K562 (cell line): ENCODE measurements at regions not wholly inside any gene's neighbourhood (a gene's known extent, or its start where the extent isn't known, plus 50 kb on each side); places are given as distances from the start of the nearest gene placed in this dataset.

ENCODE experiments used
- ATAC-seq: fragments of 200-7000 bp; cut with Tn5 transposase; 3 replicates; pipeline ENCODE4 v1.9.1; 2020; ENCODE audit warnings: moderate library complexity
- BruUV-seq: library from RNA; stranded (reverse); fragments of 400-500 nt; replicated peaks from 2 replicates; lab custom pipeline; 2021; lab: Mats Ljungman, UMichigan
- CTCF ChIA-PET: fragments of 300-600 bp; formaldehyde crosslinking; extraction: SDS; loops from one replicate; lab custom pipeline; 2021; ENCODE audit warnings: low intra/inter-chr PET ratio; lab: Yijun Ruan, JAX
- POLR2A ChIA-PET: fragments of 300-600, 350-650 bp; sonication (Branson Sonifier 250); formaldehyde crosslinking; extraction: SDS; loops from one replicate; lab custom pipeline; 2021; ENCODE audit warnings: antibody characterized with exemption, inconsistent platforms; lab: Yijun Ruan, JAX
- DNase-seq, 4 experiments: peaks; one replicate each; pipeline versions ENCODE4 v3.0.0 to v3.0.0-alpha.2; 2011 to 2018; ENCODE audit warnings: low spot score in 3 of 4, mixed read lengths in 3 of 4; ENCODE audit errors: extremely low read depth in 1 of 4
- FAIRE-seq: peaks from 2 replicates; lab custom pipeline; 2011; peaks lifted over from hg19 to GRCh38; lab: Jason Lieb, UNC
- H2AFZ ChIP-seq: 2 replicates; pipeline ENCODE4 v1.6.0; 2011; ENCODE audit warnings: low read depth, low read length, control low read depth, inconsistent platforms
- H3K27ac ChIP-seq: fragments of 200-600 bp; 3 replicates; pipeline ENCODE4 v1.8.0; 2011; ENCODE audit warnings: low read depth, mild to moderate bottlenecking, control low read depth, inconsistent platforms, low read length, moderate library complexity, mixed read lengths; ENCODE audit errors: extremely low read depth
- H3K27me3 ChIP-seq, 2 experiments: fragments of 300-600 bp in 1 of 2; 2 replicates in 1 of 2; 3 replicates in 1 of 2; pipeline versions ENCODE4 v1.6.0 to v1.8.0; 2011; ENCODE audit warnings: inconsistent platforms in 2 of 2, low read length in 2 of 2, mild to moderate bottlenecking in 1 of 2, mixed read lengths in 1 of 2, moderate library complexity in 1 of 2; ENCODE audit not compliant: control insufficient read depth in 2 of 2, insufficient read depth in 2 of 2
- H3K36me3 ChIP-seq: fragments of 300-600 bp; 3 replicates; pipeline ENCODE4 v1.8.0; 2011; ENCODE audit warnings: mild to moderate bottlenecking, low read length, inconsistent platforms; ENCODE audit not compliant: control insufficient read depth, insufficient read depth
- H3K4me1 ChIP-seq, 2 experiments: fragments of 200-600 bp in 1 of 2; replicated peaks in 1 of 2; 2 replicates in 1 of 2; 3 replicates in 1 of 2; pipeline versions ENCODE4 v1.5.1 to v1.8.0; 2011; ENCODE audit warnings: inconsistent platforms in 2 of 2, low read length in 2 of 2, mild to moderate bottlenecking in 1 of 2, mixed read lengths in 1 of 2, moderate library complexity in 1 of 2; ENCODE audit not compliant: control insufficient read depth in 2 of 2, insufficient read depth in 2 of 2
- H3K4me2 ChIP-seq: 2 replicates; pipeline ENCODE4 v1.6.1; 2011; ENCODE audit warnings: low read length, control low read depth, inconsistent platforms, mixed read lengths; ENCODE audit not compliant: insufficient read depth
- H3K4me3 ChIP-seq: fragments of 200-600 bp; sonication (generic), shearing (Covaris generic); 2 replicates; pipeline ENCODE4 v1.5.1; 2016; ENCODE audit warnings: control low read depth, inconsistent platforms
- H3K79me2 ChIP-seq: fragments of 200-600 bp; 3 replicates; pipeline ENCODE4 v1.8.0; 2011; ENCODE audit warnings: low read length, inconsistent platforms; ENCODE audit not compliant: control insufficient read depth, insufficient read depth
- H3K9ac ChIP-seq, 2 experiments: 2 replicates each; pipeline versions ENCODE4 v1.6.0 to v1.6.1; 2011; ENCODE audit warnings: low read depth in 2 of 2, low read length in 2 of 2, control low read depth in 1 of 2, inconsistent platforms in 1 of 2, mild to moderate bottlenecking in 1 of 2, mixed read lengths in 1 of 2; ENCODE audit not compliant: insufficient read depth in 1 of 2
- H3K9me1 ChIP-seq: one replicate; pipeline ENCODE4 v1.6.0; 2011; ENCODE audit warnings: inconsistent platforms, mild to moderate bottlenecking, low read length, moderate library complexity; ENCODE audit not compliant: control insufficient read depth, insufficient read depth
- H3K9me3 ChIP-seq: replicated peaks from 2 replicates; pipeline ENCODE4 v1.5.1; 2011; ENCODE audit warnings: low read depth, low read length, inconsistent platforms; ENCODE audit not compliant: control insufficient read depth, insufficient read depth
- H4K20me1 ChIP-seq: replicated peaks from 2 replicates; pipeline ENCODE4 v1.6.1; 2011; ENCODE audit warnings: low read length, inconsistent platforms, mixed read lengths; ENCODE audit not compliant: control insufficient read depth, insufficient read depth
- POLR2G ChIP-seq: fragments of 200-400 bp; formaldehyde crosslinking; IDR thresholded peaks from 2 replicates; pipeline ENCODE4 v1.6.1; 2017; ENCODE audit warnings: low read depth, mild to moderate bottlenecking, antibody characterized with exemption, low read length, moderate library complexity
- SP2 ChIP-seq: IDR thresholded peaks from 2 replicates; pipeline ENCODE4 v1.6.1; 2011; ENCODE audit warnings: mild to moderate bottlenecking, low read depth, low read length, moderate library complexity; ENCODE audit not compliant: poor library complexity, severe bottlenecking; ENCODE audit errors: extremely low read depth
- YY1 ChIP-seq, 3 experiments: IDR thresholded peaks; 2 replicates each; pipeline ENCODE4 v1.6.1; 2011; ENCODE audit warnings: low read length in 2 of 3, mild to moderate bottlenecking in 2 of 3, moderate library complexity in 2 of 3, borderline replicate concordance in 1 of 3, control low read depth in 1 of 3, low read depth in 1 of 3; ENCODE audit not compliant: insufficient read depth in 3 of 3, insufficient replicate concordance in 2 of 3, control insufficient read depth in 1 of 3, insufficient read length in 1 of 3; ENCODE audit errors: extremely low read depth in 1 of 3
- ZNF217 ChIP-seq: sonication (generic); formaldehyde crosslinking; IDR thresholded peaks from 2 replicates; pipeline ENCODE4 v1.8.0; 2022; ENCODE audit warnings: mild to moderate bottlenecking, missing genetic modification reagents
- ZNF408 ChIP-seq: fragments of 250-450 bp; sonication (Bioruptor Pico); IDR thresholded peaks from 2 replicates; pipeline ENCODE4 v1.4.0; 2020; ENCODE audit warnings: low read depth, mild to moderate bottlenecking, moderate library complexity
- ZNF778 ChIP-seq: fragments of 450-650 bp; formaldehyde crosslinking; IDR thresholded peaks from 2 replicates; pipeline ENCODE4 v1.4.0; 2020; ENCODE audit warnings: mild to moderate bottlenecking, moderate library complexity
- WGBS: fragments of 100-300 bp; shearing (Covaris generic); methylation state at CpG from one replicate; pipeline ENCODE4 v1.1.6; 2016; ENCODE audit warnings: low coverage, mixed read lengths; ENCODE audit not compliant: insufficient coverage; ENCODE audit errors: missing lambda C conversion rate; 5-methylcytosine and 5-hydroxymethylcytosine counted together
- in situ Hi-C: fragments of 300-500 bp; cut with MboI; formaldehyde crosslinking; loops from 4 replicates; pipeline ENCODE4 v1.15.0; 2018; ENCODE audit warnings: inconsistent platforms, mixed read lengths
- intact Hi-C: fragments of 100-400 bp; cut with micrococcal nuclease; formaldehyde crosslinking; loops from 2 replicates; pipeline ENCODE4 v1.14.2; 2022
- TF ChIP-seq, protein P1 (sequence below), 2 experiments: fragments of 450-650 bp; conservative IDR thresholded peaks; 2 replicates each; pipeline ENCODE4 v1.6.1; 2017; ENCODE audit warnings: mild to moderate bottlenecking in 2 of 2, moderate library complexity in 2 of 2
- TF ChIP-seq, protein P2 (sequence below), 2 experiments: fragments of 200-800 bp in 1 of 2; sonication (Bioruptor generic) in 1 of 2; sonication (generic) in 1 of 2; formaldehyde crosslinking in 1 of 2; IDR thresholded peaks in 1 of 2; conservative IDR thresholded peaks in 1 of 2; 2 replicates each; pipeline versions ENCODE4 v1.5.0 to v1.6.1; 2016 to 2020; ENCODE audit warnings: missing compliant biosample characterization in 1 of 2, missing genetic modification characterization in 1 of 2, missing genetic modification reagents in 1 of 2
- TF ChIP-seq, protein P3 (sequence below): fragments of 450-650 bp; IDR thresholded peaks from 2 replicates; pipeline ENCODE4 v1.6.1; 2016; ENCODE audit warnings: low read depth

DNA sequence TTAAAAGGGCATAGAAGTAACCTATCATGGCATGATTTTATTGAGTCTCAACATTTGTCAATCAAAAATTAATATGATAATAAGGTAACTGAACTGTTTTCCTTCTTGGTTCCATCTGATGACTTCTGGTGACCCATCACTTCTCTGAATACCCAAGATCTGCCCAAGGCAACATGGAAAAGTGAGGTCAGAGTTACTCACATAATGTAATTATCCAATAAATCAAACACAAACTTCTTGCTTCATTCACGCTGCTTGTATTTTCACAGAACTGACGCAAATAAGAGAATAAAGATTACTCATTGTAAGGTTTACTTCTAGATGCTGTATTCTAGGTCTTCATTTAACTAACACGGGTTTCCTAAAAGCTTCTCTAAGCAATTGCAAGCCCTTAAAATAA lies 361.6 kb downstream of the RBM26 start (continued):
- TF ChIP-seq, protein P1, sequence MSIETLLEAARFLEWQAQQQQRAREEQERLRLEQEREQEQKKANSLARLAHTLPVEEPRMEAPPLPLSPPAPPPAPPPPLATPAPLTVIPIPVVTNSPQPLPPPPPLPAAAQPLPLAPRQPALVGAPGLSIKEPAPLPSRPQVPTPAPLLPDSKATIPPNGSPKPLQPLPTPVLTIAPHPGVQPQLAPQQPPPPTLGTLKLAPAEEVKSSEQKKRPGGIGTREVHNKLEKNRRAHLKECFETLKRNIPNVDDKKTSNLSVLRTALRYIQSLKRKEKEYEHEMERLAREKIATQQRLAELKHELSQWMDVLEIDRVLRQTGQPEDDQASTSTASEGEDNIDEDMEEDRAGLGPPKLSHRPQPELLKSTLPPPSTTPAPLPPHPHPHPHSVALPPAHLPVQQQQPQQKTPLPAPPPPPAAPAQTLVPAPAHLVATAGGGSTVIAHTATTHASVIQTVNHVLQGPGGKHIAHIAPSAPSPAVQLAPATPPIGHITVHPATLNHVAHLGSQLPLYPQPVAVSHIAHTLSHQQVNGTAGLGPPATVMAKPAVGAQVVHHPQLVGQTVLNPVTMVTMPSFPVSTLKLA (conservative IDR thresholded peaks at IDR 0.05), result no peak
- no peak for TF ChIP-seq ZNF217
- TF ChIP-seq POLR2G, result no peak
- TF ChIP-seq, protein P2, sequence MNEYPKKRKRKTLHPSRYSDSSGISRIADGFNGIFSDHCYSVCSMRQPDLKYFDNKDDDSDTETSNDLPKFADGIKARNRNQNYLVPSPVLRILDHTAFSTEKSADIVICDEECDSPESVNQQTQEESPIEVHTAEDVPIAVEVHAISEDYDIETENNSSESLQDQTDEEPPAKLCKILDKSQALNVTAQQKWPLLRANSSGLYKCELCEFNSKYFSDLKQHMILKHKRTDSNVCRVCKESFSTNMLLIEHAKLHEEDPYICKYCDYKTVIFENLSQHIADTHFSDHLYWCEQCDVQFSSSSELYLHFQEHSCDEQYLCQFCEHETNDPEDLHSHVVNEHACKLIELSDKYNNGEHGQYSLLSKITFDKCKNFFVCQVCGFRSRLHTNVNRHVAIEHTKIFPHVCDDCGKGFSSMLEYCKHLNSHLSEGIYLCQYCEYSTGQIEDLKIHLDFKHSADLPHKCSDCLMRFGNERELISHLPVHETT (CRISPR knock-in tag; conservative IDR thresholded peaks at IDR 0.05 in 1 of 2, IDR thresholded peaks at IDR 0.05 in 1 of 2), result no peak
- no peak for TF ChIP-seq YY1 (IDR thresholded peaks at IDR 0.05; ENCODE audit: borderline replicate concordance in 1 of 3, control insufficient read depth in 1 of 3, extremely low read depth in 1 of 3, insufficient read depth in 3 of 3, insufficient read length in 1 of 3, insufficient replicate concordance in 2 of 3, low read depth in 1 of 3, low read length in 2 of 3)
- TF ChIP-seq SP2, result no peak

DNA sequence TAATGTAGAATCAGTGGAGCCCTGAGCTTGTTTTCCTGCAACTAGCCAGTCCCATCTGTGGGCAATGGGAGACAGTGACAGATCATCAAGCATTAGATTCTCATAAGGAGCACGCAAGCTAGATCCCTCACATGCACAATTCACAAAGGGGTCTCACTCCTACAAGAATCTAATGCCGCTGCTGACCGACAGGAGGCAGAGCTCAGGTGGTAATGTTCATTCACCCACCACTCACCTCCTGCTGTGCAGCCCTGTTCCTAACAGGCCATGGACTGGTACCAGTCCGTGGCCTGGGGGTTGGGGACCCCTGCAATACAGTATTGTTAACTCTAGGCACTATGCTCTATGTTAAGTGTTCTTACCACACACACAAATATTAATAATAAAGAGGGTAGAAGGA lies 362.8 kb downstream of the RBM26 start:
- ATAC-seq (no peak), DNase-seq (peak in 1 of 4 experiments; percentile 4), FAIRE-seq (no peak)
- H3K4me3 ChIP-seq, result no peak overlapping the region
- no peaks in the 10 kb centered on the region for H4K20me1 ChIP-seq
- no peaks in the 10 kb centered on the region for H3K9me3 ChIP-seq
- no peaks in the 10 kb centered on the region for H3K36me3 ChIP-seq
- no peak overlapping the region for H3K27ac ChIP-seq
- ChIA-PET POLR2A (no interaction called here), CTCF (no interaction called here)
- WGBS, result 0% methylated on average over 4 of the region's 4 CpGs
- in situ Hi-C loops, result no loop called here
- intact Hi-C loops, result no loop called here
- no peak overlapping the region for H3K9ac ChIP-seq
- no peak overlapping the region for H3K4me2 ChIP-seq
- no peaks in the 10 kb centered on the region for H3K9me1 ChIP-seq
- H3K4me1 ChIP-seq, result no peaks in the 10 kb centered on the region
- no peak overlapping the region for H2AFZ ChIP-seq
- BruUV-seq, result no TSS peak
- H3K27me3 ChIP-seq, result no peaks in the 10 kb centered on the region
- H3K79me2 ChIP-seq, result no peaks in the 10 kb centered on the region
- TF ChIP-seq ZNF408 (CRISPR knock-in tag), result no peak
- no peak for TF ChIP-seq ZNF778 (CRISPR knock-in tag)
- TF ChIP-seq, protein P3, sequence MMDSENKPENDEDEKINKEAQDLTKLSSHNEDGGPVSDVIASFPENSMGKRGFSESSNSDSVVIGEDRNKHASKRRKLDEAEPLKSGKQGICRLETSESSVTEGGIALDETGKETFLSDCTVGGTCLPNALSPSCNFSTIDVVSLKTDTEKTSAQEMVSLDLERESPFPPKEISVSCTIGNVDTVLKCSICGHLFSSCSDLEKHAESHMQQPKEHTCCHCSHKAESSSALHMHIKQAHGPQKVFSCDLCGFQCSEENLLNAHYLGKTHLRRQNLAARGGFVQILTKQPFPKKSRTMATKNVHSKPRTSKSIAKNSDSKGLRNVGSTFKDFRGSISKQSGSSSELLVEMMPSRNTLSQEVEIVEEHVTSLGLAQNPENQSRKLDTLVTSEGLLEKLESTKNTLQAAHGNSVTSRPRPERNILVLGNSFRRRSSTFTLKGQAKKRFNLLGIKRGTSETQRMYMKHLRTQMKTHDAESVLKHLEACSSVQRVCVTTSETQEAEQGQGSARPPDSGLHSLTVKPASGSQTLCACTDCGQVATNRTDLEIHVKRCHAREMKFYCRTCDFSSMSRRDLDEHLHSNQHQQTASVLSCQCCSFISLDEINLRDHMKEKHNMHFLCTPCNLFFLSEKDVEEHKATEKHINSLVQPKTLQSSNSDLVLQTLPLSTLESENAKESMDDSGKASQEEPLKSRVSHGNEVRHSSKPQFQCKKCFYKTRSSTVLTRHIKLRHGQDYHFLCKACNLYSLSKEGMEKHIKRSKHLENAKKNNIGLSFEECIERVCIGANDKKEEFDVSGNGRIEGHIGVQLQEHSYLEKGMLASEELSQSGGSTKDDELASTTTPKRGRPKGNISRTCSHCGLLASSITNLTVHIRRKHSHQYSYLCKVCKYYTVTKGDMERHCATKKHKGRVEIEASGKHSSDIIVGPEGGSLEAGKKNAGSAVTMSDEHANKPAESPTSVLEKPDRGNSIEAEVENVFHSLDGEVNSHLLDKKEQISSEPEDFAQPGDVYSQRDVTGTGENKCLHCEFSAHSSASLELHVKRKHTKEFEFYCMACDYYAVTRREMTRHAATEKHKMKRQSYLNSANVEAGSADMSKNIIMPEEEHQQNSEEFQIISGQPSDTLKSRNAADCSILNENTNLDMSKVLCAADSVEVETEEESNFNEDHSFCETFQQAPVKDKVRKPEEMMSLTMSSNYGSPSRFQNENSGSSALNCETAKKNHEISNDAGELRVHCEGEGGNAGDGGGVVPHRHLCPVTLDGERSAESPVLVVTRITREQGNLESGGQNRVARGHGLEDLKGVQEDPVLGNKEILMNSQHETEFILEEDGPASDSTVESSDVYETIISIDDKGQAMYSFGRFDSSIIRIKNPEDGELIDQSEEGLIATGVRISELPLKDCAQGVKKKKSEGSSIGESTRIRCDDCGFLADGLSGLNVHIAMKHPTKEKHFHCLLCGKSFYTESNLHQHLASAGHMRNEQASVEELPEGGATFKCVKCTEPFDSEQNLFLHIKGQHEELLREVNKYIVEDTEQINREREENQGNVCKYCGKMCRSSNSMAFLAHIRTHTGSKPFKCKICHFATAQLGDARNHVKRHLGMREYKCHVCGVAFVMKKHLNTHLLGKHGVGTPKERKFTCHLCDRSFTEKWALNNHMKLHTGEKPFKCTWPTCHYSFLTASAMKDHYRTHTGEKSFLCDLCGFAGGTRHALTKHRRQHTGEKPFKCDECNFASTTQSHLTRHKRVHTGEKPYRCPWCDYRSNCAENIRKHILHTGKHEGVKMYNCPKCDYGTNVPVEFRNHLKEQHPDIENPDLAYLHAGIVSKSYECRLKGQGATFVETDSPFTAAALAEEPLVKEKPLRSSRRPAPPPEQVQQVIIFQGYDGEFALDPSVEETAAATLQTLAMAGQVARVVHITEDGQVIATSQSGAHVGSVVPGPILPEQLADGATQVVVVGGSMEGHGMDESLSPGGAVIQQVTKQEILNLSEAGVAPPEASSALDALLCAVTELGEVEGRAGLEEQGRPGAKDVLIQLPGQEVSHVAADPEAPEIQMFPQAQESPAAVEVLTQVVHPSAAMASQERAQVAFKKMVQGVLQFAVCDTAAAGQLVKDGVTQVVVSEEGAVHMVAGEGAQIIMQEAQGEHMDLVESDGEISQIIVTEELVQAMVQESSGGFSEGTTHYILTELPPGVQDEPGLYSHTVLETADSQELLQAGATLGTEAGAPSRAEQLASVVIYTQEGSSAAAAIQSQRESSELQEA, result no peak
